H1 (cell line): ENCODE measurements at regions not wholly inside any gene's neighbourhood (a gene's known extent, or its start where the extent isn't known, plus 50 kb on each side); places are given as distances from the start of the nearest gene placed in this dataset.

Source experiments
- CTCF ChIA-PET: fragments of 300-600 bp; sonication (Branson Sonifier 250); formaldehyde crosslinking; loops from one replicate; lab custom pipeline; 2021; ENCODE audit not compliant: partially characterized antibody; lab: Charles Lee
- POLR2A ChIA-PET: fragments of 300-600 bp; sonication (Branson Sonifier 250); formaldehyde crosslinking; loops from one replicate; lab custom pipeline; 2021; ENCODE audit warnings: inconsistent platforms; ENCODE audit not compliant: partially characterized antibody; lab: Charles Lee
- DNase-seq, 2 experiments: peaks; one replicate each; pipeline versions ENCODE4 v3.0.0 to v3.0.0-alpha.2; 2010 to 2022; ENCODE audit warnings: low spot score in 2 of 2, low read depth in 1 of 2, mixed read lengths in 1 of 2
- FAIRE-seq: peaks from 2 replicates; lab custom pipeline; 2011; peaks lifted over from hg19 to GRCh38; lab: Jason Lieb, UNC
- H2AFZ ChIP-seq: 2 replicates; pipeline ENCODE4 v1.8.1; 2012; ENCODE audit warnings: low read length, inconsistent platforms
- H2AK5ac ChIP-seq: 2 replicates; pipeline ENCODE4 v1.6.1; 2013; ENCODE audit warnings: low read depth, low read length
- H2BK120ac ChIP-seq: replicated peaks from 2 replicates; pipeline ENCODE3; 2013; ENCODE audit warnings: low read depth, low read length, inconsistent platforms
- H2BK12ac ChIP-seq: 2 replicates; pipeline ENCODE4 v1.6.1; 2013; ENCODE audit warnings: low read depth, low read length
- H2BK15ac ChIP-seq: 2 replicates; pipeline ENCODE4 v1.6.1; 2013; ENCODE audit warnings: low read length
- H2BK20ac ChIP-seq: 2 replicates; pipeline ENCODE4 v1.6.1; 2013; ENCODE audit warnings: low read length
- H2BK5ac ChIP-seq: 2 replicates; pipeline ENCODE4 v1.6.1; 2013; ENCODE audit warnings: low read depth, low read length
- H3K14ac ChIP-seq: 2 replicates; pipeline ENCODE4 v1.6.1; 2013; ENCODE audit warnings: inconsistent platforms; ENCODE audit not compliant: insufficient read length
- H3K18ac ChIP-seq: 2 replicates; pipeline ENCODE4 v1.6.1; 2013; ENCODE audit warnings: low read length; ENCODE audit errors: extremely low read depth
- H3K23ac ChIP-seq: 2 replicates; pipeline ENCODE4 v1.6.1; 2013; ENCODE audit warnings: inconsistent platforms; ENCODE audit not compliant: insufficient read length
- H3K23me2 ChIP-seq: 2 replicates; pipeline ENCODE4 v1.6.1; 2013; ENCODE audit warnings: low read depth, low read length
- H3K27ac ChIP-seq: 2 replicates; pipeline ENCODE4 v1.6.1; 2011; ENCODE audit warnings: low read depth, low read length, inconsistent platforms
- H3K27me3 ChIP-seq, 4 experiments: replicated peaks in 1 of 4; 1 replicate in 1 of 4; 2 replicates in 3 of 4; pipeline versions ENCODE4 v1.6.1 to v1.8.1; 2011 to 2013; ENCODE audit warnings: low read length in 3 of 4, mild to moderate bottlenecking in 3 of 4, inconsistent platforms in 2 of 4, mixed read lengths in 2 of 4, moderate library complexity in 1 of 4; ENCODE audit not compliant: control insufficient read depth in 3 of 4, insufficient read depth in 3 of 4; ENCODE audit errors: extremely low read depth in 1 of 4
- H3K36me3 ChIP-seq, 4 experiments: 2 replicates each; pipeline versions ENCODE4 v1.6.1 to v1.8.1; 2011 to 2013; ENCODE audit warnings: mild to moderate bottlenecking in 4 of 4, low read length in 3 of 4, moderate library complexity in 2 of 4, control low read depth in 1 of 4, inconsistent platforms in 1 of 4; ENCODE audit not compliant: insufficient read depth in 4 of 4, control insufficient read depth in 2 of 4
- H3K4ac ChIP-seq: replicated peaks from 2 replicates; pipeline ENCODE3; 2013; ENCODE audit warnings: low read length, low read depth, mixed read lengths, inconsistent platforms; ENCODE audit not compliant: insufficient read length
- H3K4me1 ChIP-seq, 4 experiments: replicated peaks in 1 of 4; 1 replicate in 1 of 4; 2 replicates in 3 of 4; pipeline versions ENCODE4 v1.6.1 to v1.8.1; 2011 to 2013; ENCODE audit warnings: low read length in 3 of 4, inconsistent platforms in 2 of 4, mixed read lengths in 1 of 4; ENCODE audit not compliant: insufficient read depth in 4 of 4, control insufficient read depth in 3 of 4
- H3K4me2 ChIP-seq, 2 experiments: 2 replicates each; pipeline versions ENCODE4 v1.6.1 to v1.8.1; 2011 to 2013; ENCODE audit warnings: low read depth in 2 of 2, low read length in 2 of 2, control low read depth in 1 of 2, inconsistent platforms in 1 of 2, mild to moderate bottlenecking in 1 of 2; ENCODE audit not compliant: insufficient read depth in 1 of 2
- H3K4me3 ChIP-seq, 4 experiments: fragments of 200-600, 300-600 bp in 1 of 4; sonication (generic), shearing (Covaris generic), sonication (Bioruptor Twin) in 1 of 4; 2 replicates each; pipeline versions ENCODE4 v1.5.1 to v1.8.1; 2011 to 2016; ENCODE audit warnings: low read length in 4 of 4, low read depth in 3 of 4, control low read depth in 2 of 4, inconsistent platforms in 2 of 4, mild to moderate bottlenecking in 2 of 4, mixed read lengths in 1 of 4, moderate library complexity in 1 of 4; ENCODE audit not compliant: insufficient read depth in 2 of 4; ENCODE audit errors: extremely low read depth in 1 of 4
- H3K56ac ChIP-seq: replicated peaks from 2 replicates; pipeline ENCODE3; 2013; ENCODE audit warnings: low read depth, mild to moderate bottlenecking, mixed read lengths, low read length, inconsistent platforms; ENCODE audit not compliant: insufficient read length
- H3K79me1 ChIP-seq: 2 replicates; pipeline ENCODE4 v1.6.1; 2013; ENCODE audit warnings: low read depth, low read length, control low read depth
- H3K79me2 ChIP-seq, 2 experiments: 2 replicates each; pipeline versions ENCODE4 v1.6.1 to v1.8.1; 2012 to 2013; ENCODE audit warnings: low read length in 2 of 2, mild to moderate bottlenecking in 2 of 2, inconsistent platforms in 1 of 2; ENCODE audit not compliant: insufficient read depth in 2 of 2, control insufficient read depth in 1 of 2
- H3K9ac ChIP-seq, 4 experiments: replicated peaks in 1 of 4; 1 replicate in 1 of 4; 2 replicates in 3 of 4; pipeline versions ENCODE4 v1.6.1 to v1.8.1; 2011 to 2013; ENCODE audit warnings: low read depth in 3 of 4, low read length in 3 of 4, control low read depth in 2 of 4, mild to moderate bottlenecking in 2 of 4, moderate library complexity in 2 of 4, inconsistent platforms in 1 of 4; ENCODE audit errors: extremely low read depth in 1 of 4
- H3K9me3 ChIP-seq, 2 experiments: 2 replicates each; pipeline versions ENCODE4 v1.6.1 to v1.8.1; 2012 to 2013; ENCODE audit warnings: mild to moderate bottlenecking in 2 of 2, moderate library complexity in 2 of 2, control low read depth in 1 of 2, inconsistent platforms in 1 of 2, low read depth in 1 of 2, low read length in 1 of 2, mixed read lengths in 1 of 2; ENCODE audit not compliant: insufficient read depth in 2 of 2
- H4K20me1 ChIP-seq, 2 experiments: replicated peaks in 1 of 2; 2 replicates each; pipeline versions ENCODE3 to v1.8.1; 2011 to 2013; ENCODE audit warnings: inconsistent platforms in 2 of 2, low read length in 2 of 2, mild to moderate bottlenecking in 1 of 2; ENCODE audit not compliant: insufficient read depth in 2 of 2, control insufficient read depth in 1 of 2
- H4K5ac ChIP-seq: 2 replicates; pipeline ENCODE4 v1.6.1; 2013; ENCODE audit warnings: low read length, low read depth, mixed read lengths, inconsistent platforms; ENCODE audit not compliant: insufficient read length
- H4K8ac ChIP-seq: 2 replicates; pipeline ENCODE4 v1.8.0; 2013; ENCODE audit warnings: mild to moderate bottlenecking, moderate library complexity, low read length, inconsistent platforms; ENCODE audit not compliant: insufficient read depth; ENCODE audit errors: extremely low read depth
- H4K91ac ChIP-seq: replicated peaks from 2 replicates; pipeline ENCODE3; 2013; ENCODE audit warnings: low read length, mixed read lengths, inconsistent platforms; ENCODE audit not compliant: insufficient read length
- CBX8 ChIP-seq: fragments of 300-800, 300-1000 bp; sonication (generic); IDR thresholded peaks from 2 replicates; pipeline ENCODE4 v1.7.1; 2016; ENCODE audit warnings: low read depth, low read length, borderline replicate concordance
- CHD1 ChIP-seq: IDR thresholded peaks from 2 replicates; pipeline ENCODE4 v1.6.1; 2012; ENCODE audit warnings: low read depth, low read length, improper control_type of control experiment
- CREB1 ChIP-seq: IDR thresholded peaks from 2 replicates; pipeline ENCODE4 v1.6.1; 2012; ENCODE audit warnings: inconsistent platforms
- CTBP2 ChIP-seq: IDR thresholded peaks from 2 replicates; pipeline ENCODE4 v1.7.0; 2011; ENCODE audit warnings: borderline replicate concordance, mild to moderate bottlenecking, moderate library complexity, mixed read lengths, low read length; ENCODE audit not compliant: insufficient read depth, insufficient read length
- EGR1 ChIP-seq: IDR thresholded peaks from 2 replicates; pipeline ENCODE4 v1.6.1; 2011; ENCODE audit warnings: low read depth, low read length, borderline replicate concordance
- HDAC6 ChIP-seq: IDR thresholded peaks from one replicate; pipeline ENCODE4 v1.7.1; 2012; ENCODE audit warnings: low read depth, mild to moderate bottlenecking, inconsistent platforms, low read length, moderate library complexity
- JUN ChIP-seq: IDR thresholded peaks from 2 replicates; pipeline ENCODE4 v1.6.1; 2011; ENCODE audit warnings: low read depth, mild to moderate bottlenecking, improper control_type of control experiment, low read length
- KDM4A ChIP-seq: IDR thresholded peaks from one replicate; pipeline ENCODE4 v1.7.1; 2012; ENCODE audit warnings: low read depth, mild to moderate bottlenecking, moderate library complexity, low read length, inconsistent platforms; ENCODE audit not compliant: severe bottlenecking
- RAD21 ChIP-seq, 2 experiments: IDR thresholded peaks in 1 of 2; conservative IDR thresholded peaks in 1 of 2; 2 replicates each; pipeline ENCODE4 v1.6.1; 2011; ENCODE audit warnings: low read depth in 2 of 2, low read length in 2 of 2, improper control_type of control experiment in 1 of 2, inconsistent platforms in 1 of 2, mild to moderate bottlenecking in 1 of 2, moderate library complexity in 1 of 2
- SIN3A ChIP-seq, 2 experiments: IDR thresholded peaks in 1 of 2; conservative IDR thresholded peaks in 1 of 2; 2 replicates each; pipeline ENCODE4 v1.6.1; 2011 to 2012; ENCODE audit warnings: low read length in 2 of 2, improper control_type of control experiment in 1 of 2, low read depth in 1 of 2, mild to moderate bottlenecking in 1 of 2
- TAF1 ChIP-seq: IDR thresholded peaks from 2 replicates; pipeline ENCODE4 v1.6.1; 2011; ENCODE audit warnings: mild to moderate bottlenecking, low read depth, low read length
- TEAD4 ChIP-seq: IDR thresholded peaks from 2 replicates; pipeline ENCODE4 v1.6.1; 2012; ENCODE audit warnings: low read depth, low read length, inconsistent platforms, mixed read lengths
- WGBS, 2 experiments: shearing (Covaris generic) in 1 of 2; methylation state at CpG; one replicate each; pipeline versions ENCODE4 v1.1.6 to v1.1.7; 2013 to 2015; ENCODE audit warnings: low lambda C conversion rate in 2 of 2, mixed read lengths in 2 of 2, inconsistent platforms in 1 of 2, low coverage in 1 of 2, missing lambda C conversion rate in 1 of 2; ENCODE audit not compliant: insufficient replicate concordance in 2 of 2, insufficient coverage in 1 of 2, insufficient read length in 1 of 2; ENCODE audit errors: extremely low coverage in 1 of 2, missing lambda C conversion rate in 1 of 2; 5-methylcytosine and 5-hydroxymethylcytosine counted together

DNA sequence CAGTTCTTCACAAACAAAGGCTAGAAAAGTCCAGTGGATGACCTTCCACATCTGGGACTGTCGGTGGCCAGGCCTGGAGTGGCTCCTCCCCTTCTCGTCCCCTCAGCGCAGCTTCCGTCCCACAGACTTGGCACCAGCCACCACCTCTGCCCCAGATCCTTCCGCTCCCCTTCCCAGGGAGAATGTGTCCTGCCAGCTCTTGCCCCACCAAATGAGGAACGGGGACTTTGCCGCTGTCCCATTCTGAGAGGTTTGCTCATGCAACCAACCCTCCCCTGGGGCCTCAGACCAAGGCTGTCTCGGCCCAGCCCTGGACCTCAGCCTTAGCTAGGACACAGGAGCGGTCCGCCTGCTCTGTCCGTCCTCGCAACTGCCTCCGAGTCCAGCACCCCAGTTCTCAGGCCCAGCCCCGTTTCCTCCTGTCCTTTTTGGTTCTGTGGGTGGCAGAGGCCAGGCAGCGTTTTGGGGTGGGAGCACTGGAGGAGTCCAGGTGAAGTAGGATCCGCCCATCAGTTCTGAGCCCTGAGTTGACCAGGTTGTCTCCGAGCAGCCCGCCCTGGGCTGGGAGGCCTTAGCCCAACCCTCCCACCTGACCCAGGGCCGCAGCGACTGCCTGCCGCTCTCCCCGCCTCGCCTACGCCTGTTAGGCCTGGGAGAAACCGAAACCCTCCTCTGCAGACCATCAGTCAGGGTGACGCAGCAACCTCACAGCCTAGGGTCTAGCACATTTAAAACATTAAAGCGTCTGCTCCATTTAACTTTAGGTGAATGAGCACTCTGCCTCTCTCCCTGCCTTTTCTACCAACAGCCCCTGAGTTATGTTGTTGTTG lies 284.3 kb downstream of the FOXO1 start:
- Histone ChIP-seq H2BK120ac (no peak overlapping the region), H3K23ac (no peak overlapping the region), H3K23me2 (0 out of 2 replicates have a peak, but pooled peaks cover 1% of the 10 kb centered on the region), H3K79me2 (no peaks in the 10 kb centered on the region), H2BK12ac (peak overlapping the region; percentile 35; the same call in 1 of the 2 replicates), H3K9ac (no peak overlapping the region), H4K8ac (peak overlapping the region; percentile 43; the same call in 1 of the 2 replicates), H2AK5ac (no peak overlapping the region), H4K91ac (peak overlapping the region; percentile 62), H3K27ac (no peak overlapping the region), H2BK20ac (peak overlapping the region; percentile 11; the same call in 1 of the 2 replicates), H3K4me2 (no peak overlapping the region), H3K79me1 (no peaks in the 10 kb centered on the region), H3K4me1 (peaks cover 0 to 9% (median 6%) of the 10 kb centered on the region in 4 experiments; a peak in 4 of 7 replicates), H3K56ac (no peak overlapping the region), H3K4ac (no peak overlapping the region), H3K4me3 (no peak overlapping the region), H3K36me3 (no peaks in the 10 kb centered on the region), H3K18ac (peak overlapping the region; percentile 41; the same call in 1 of the 2 replicates), H2BK5ac (peak overlapping the region; percentile 35; the same call in 1 of the 2 replicates), H2BK15ac (no peak overlapping the region), H3K14ac (no peak overlapping the region), H3K9me3 (no peaks in the 10 kb centered on the region; a peak in 1 of 4 replicates), H2AFZ (peak overlapping the region; percentile 46; the same call in 1 of the 2 replicates), H4K5ac (no peak overlapping the region), H4K20me1 (no peaks in the 10 kb centered on the region), H3K27me3 (no peaks in the 10 kb centered on the region)
- CTCF ChIA-PET: interaction anchor here (0.6 kb wide), 1 partner anchor 130 kb away, joined by 3 read pairs; no protein-coding TSS in a partner anchor
- 91% methylated on average over 25 of the region's 27 CpGs; no CpG with 5 or more reads in 1 of the 2 experiments for WGBS, 2 experiments
- FAIRE-seq: no peak
- DNase-seq: peak in 1 of 2 experiments; percentile 47
- POLR2A ChIA-PET: interaction anchor here (0.5 kb wide), 1 partner anchor 154 kb away, joined by 4 read pairs; no protein-coding TSS in a partner anchor
- TF ChIP-seq CTBP2 (no peak), EGR1 (no peak), SIN3A (conservative IDR thresholded peaks at IDR 0.05 in 1 of 2, IDR thresholded peaks at IDR 0.05 in 1 of 2; ENCODE audit: low read depth in 1 of 2, low read length in 2 of 2) (no peak), CBX8 (no peak), JUN (no peak), CHD1 (no peak), CREB1 (no peak), KDM4A (no peak), TEAD4 (no peak), TAF1 (no peak), RAD21 (IDR thresholded peaks at IDR 0.05 in 1 of 2, conservative IDR thresholded peaks at IDR 0.05 in 1 of 2; ENCODE audit: low read depth in 2 of 2, low read length in 2 of 2) (no peak), HDAC6 (no peak)
